ENCODE measurements at regions not wholly inside any gene's neighbourhood (a gene's known extent, or its start where the extent isn't known, plus 50 kb on each side); places are given as distances from the start of the nearest gene placed in this dataset.

DNA sequence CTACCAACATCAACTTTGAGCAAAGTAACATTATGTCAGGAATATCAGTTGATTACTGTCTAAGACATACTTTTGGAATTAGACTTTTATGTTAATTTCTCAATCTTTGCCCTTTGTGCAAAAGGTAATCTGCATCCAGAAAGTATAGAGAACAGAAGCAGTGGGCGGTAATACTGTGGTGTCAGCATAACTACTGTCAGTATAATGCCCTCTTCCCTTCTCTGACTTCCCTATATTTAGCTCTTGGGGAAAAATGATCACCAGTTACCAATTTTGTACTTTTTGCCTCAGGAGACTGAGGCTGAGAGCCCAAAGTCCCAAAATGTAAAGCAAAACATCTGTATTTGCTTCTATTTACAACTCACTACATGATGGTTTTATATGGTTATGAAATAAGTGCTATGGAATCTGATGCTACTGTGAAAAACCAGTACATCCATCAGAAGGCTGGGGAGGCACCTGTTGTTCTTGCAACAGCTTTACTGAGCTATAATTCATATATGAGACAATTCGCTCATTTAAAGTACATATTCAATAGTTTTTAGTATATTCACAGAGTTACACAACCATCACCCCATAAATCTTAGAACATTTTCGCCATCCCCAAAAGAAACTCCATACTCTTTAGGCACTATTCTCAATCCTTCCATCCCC lies 51.3 kb upstream of the CD302 start:
- Mint-ChIP-seq H3K36me3 (ENCODE audit: low read depth) (no peaks in the 10 kb centered on the region), H3K4me1 (ENCODE audit: low read depth) (no peaks in the 10 kb centered on the region), H3K9me3 (no peaks in the 10 kb centered on the region), H3K4me3 (no peak overlapping the region), H3K27me3 (ENCODE audit: insufficient read depth) (peaks cover 11% of the 10 kb centered on the region), H3K27ac (no peak overlapping the region)
- DNase-seq = no peak
- TF ChIP-seq, protein P1, sequence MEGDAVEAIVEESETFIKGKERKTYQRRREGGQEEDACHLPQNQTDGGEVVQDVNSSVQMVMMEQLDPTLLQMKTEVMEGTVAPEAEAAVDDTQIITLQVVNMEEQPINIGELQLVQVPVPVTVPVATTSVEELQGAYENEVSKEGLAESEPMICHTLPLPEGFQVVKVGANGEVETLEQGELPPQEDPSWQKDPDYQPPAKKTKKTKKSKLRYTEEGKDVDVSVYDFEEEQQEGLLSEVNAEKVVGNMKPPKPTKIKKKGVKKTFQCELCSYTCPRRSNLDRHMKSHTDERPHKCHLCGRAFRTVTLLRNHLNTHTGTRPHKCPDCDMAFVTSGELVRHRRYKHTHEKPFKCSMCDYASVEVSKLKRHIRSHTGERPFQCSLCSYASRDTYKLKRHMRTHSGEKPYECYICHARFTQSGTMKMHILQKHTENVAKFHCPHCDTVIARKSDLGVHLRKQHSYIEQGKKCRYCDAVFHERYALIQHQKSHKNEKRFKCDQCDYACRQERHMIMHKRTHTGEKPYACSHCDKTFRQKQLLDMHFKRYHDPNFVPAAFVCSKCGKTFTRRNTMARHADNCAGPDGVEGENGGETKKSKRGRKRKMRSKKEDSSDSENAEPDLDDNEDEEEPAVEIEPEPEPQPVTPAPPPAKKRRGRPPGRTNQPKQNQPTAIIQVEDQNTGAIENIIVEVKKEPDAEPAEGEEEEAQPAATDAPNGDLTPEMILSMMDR (IDR thresholded peaks at IDR 0.05) = no peak
